Left lung (tissue), 4 donors: ENCODE measurements at regions not wholly inside any gene's neighbourhood (a gene's known extent, or its start where the extent isn't known, plus 50 kb on each side); places are given as distances from the start of the nearest gene placed in this dataset.

Experiments
- ATAC-seq: fragments of 200-7000 bp; cut with Tn5 transposase; one replicate; pipeline ENCODE4 v1.9.1; 2020; ENCODE audit warnings: moderate library complexity
- DNase-seq, 4 donors: peaks; one replicate each; pipeline ENCODE4 v3.0.0-alpha.2; 2013 to 2020
- H3K27ac ChIP-seq, 2 donors: fragments of 200-600 bp; sonication (generic) in 1 of 2; one replicate each; pipeline versions ENCODE4 v1.5.0 to v1.8.0; 2020 to 2021
- H3K27me3 ChIP-seq, 2 donors: fragments of 200-600 bp; sonication (generic) in 1 of 2; one replicate each; pipeline versions ENCODE4 v1.5.0 to v1.8.0; 2020 to 2021
- H3K36me3 ChIP-seq, 2 donors: fragments of 200-600 bp; sonication (generic) in 1 of 2; one replicate each; pipeline versions ENCODE4 v1.5.0 to v1.8.0; 2020 to 2021
- H3K4me1 ChIP-seq, 2 donors: fragments of 200-600 bp; one replicate each; pipeline ENCODE4 v1.8.0; 2021
- H3K4me3 ChIP-seq, 2 donors: fragments of 200-600 bp; sonication (generic) in 1 of 2; one replicate each; pipeline versions ENCODE4 v1.5.0 to v1.8.0; 2020 to 2021; ENCODE audit warnings: mild to moderate bottlenecking in 1 of 2
- H3K9me3 ChIP-seq, 2 donors: fragments of 200-600 bp; sonication (generic) in 1 of 2; one replicate each; pipeline versions ENCODE4 v1.5.0 to v1.8.0; 2020 to 2021
- CTCF ChIP-seq, 2 donors: fragments of 200-600 bp; sonication (generic) in 1 of 2; IDR thresholded peaks; one replicate each; pipeline versions ENCODE4 v1.5.0 to v1.8.0; 2021; ENCODE audit warnings: antibody characterized with exemption in 2 of 2
- intact Hi-C, 2 donors: fragments of 100-400 bp; cut with DNase I; formaldehyde crosslinking; loops; one replicate each; pipeline versions ENCODE4 v1.11.2 to v1.14.2; 2022
- donor health status: DM: no; HTN: yes; CAD: no.
- donor health status: DM: no; HTN: no; CAD: no.

- Histone ChIP-seq H3K27ac (no peak overlapping the region), H3K4me1 (no peaks in the 10 kb centered on the region), H3K9me3 (no peaks in the 10 kb centered on the region), H3K4me3 (no peak overlapping the region), H3K27me3 (no peaks in the 10 kb centered on the region), H3K36me3 (no peaks in the 10 kb centered on the region)
- intact Hi-C loops = no loop called here
- DNase-seq = no peak
- TF ChIP-seq CTCF (IDR thresholded peaks at IDR 0.05) = no peak
- no peak for ATAC-seq
These were observed 2096.3 kb upstream of the CELF4 start for GRCh38 chr18:39661856-39662366.

GRCh38 chr18:39660141-39660540, 2094.5 kb upstream of the CELF4 start:
- ATAC-seq = no peak
- H3K27ac ChIP-seq = no peak overlapping the region
- no peak for TF ChIP-seq CTCF (IDR thresholded peaks at IDR 0.05)

GRCh38 chr18:39655341-39655740, 2089.7 kb upstream of the CELF4 start:
- Histone ChIP-seq H3K4me1 (no peaks in the 10 kb centered on the region), H3K27me3 (no peaks in the 10 kb centered on the region), H3K9me3 (no peaks in the 10 kb centered on the region), H3K27ac (no peak overlapping the region), H3K36me3 (no peaks in the 10 kb centered on the region), H3K4me3 (no peak overlapping the region)
- TF ChIP-seq CTCF (IDR thresholded peaks at IDR 0.05) = no peak
- ATAC-seq = no peak
- no peak for DNase-seq
- intact Hi-C loops = no loop called here

More at GRCh38 chr18:39660141-39660540, 2094.5 kb upstream of the CELF4 start:
- intact Hi-C loops = no loop called here
- Histone ChIP-seq H3K4me3 (no peak overlapping the region), H3K9me3 (no peaks in the 10 kb centered on the region), H3K27me3 (no peaks in the 10 kb centered on the region), H3K36me3 (no peaks in the 10 kb centered on the region), H3K4me1 (no peaks in the 10 kb centered on the region)
- DNase-seq = no peak

- no peaks in the 10 kb centered on the region for H3K9me3 ChIP-seq
- no peaks in the 10 kb centered on the region for H3K36me3 ChIP-seq
- H3K4me3 ChIP-seq = no peak overlapping the region
- H3K4me1 ChIP-seq = no peaks in the 10 kb centered on the region
- no peak for TF ChIP-seq CTCF (IDR thresholded peaks at IDR 0.05)
- no peak for ATAC-seq
- intact Hi-C loops = no loop called here
- no peak overlapping the region for H3K27ac ChIP-seq
- DNase-seq = no peak
- H3K27me3 ChIP-seq = no peaks in the 10 kb centered on the region
These were observed 2087.6 kb upstream of the CELF4 start for GRCh38 chr18:39653221-39653620.

GRCh38 chr18:39648616-39649015, 2083.0 kb upstream of the CELF4 start:
- Histone ChIP-seq H3K4me3 (no peak overlapping the region), H3K27ac (no peak overlapping the region), H3K36me3 (no peaks in the 10 kb centered on the region), H3K9me3 (no peaks in the 10 kb centered on the region), H3K4me1 (no peaks in the 10 kb centered on the region), H3K27me3 (no peaks in the 10 kb centered on the region)
- intact Hi-C loops = no loop called here
- ATAC-seq = no peak
- DNase-seq = no peak
- no peak for TF ChIP-seq CTCF (IDR thresholded peaks at IDR 0.05)
